Spleen (tissue), 11 donors: ENCODE measurements at regions not wholly inside any gene's neighbourhood (a gene's known extent, or its start where the extent isn't known, plus 50 kb on each side); places are given as distances from the start of the nearest gene placed in this dataset.
"Not testable (repeated sequence)": the region's sequence is repeated elsewhere in the genome, so short reads cannot be mapped to it uniquely, and the experiment has no call there.

ENCODE experiments used
- DNase-seq: peaks from one replicate; pipeline ENCODE4 v3.0.0-alpha.2; 2020
- H3K27ac ChIP-seq, 8 donors: fragments of 200-600 bp; sonication (generic) in 7 of 8; 1 replicate in 4 of 8; 2 replicates in 4 of 8; pipeline versions ENCODE4 v1.5.0 to v1.8.0; 2016 to 2021; ENCODE audit warnings: inconsistent platforms in 4 of 8, mild to moderate bottlenecking in 4 of 8, moderate library complexity in 1 of 8
- H3K27me3 ChIP-seq, 7 donors: fragments of 200-600 bp; sonication (generic) in 6 of 7; replicated peaks in 1 of 7; 1 replicate in 4 of 7; 2 replicates in 3 of 7; pipeline versions ENCODE4 v1.5.0 to v1.8.0; 2016 to 2021; ENCODE audit warnings: inconsistent platforms in 3 of 7, mild to moderate bottlenecking in 1 of 7
- H3K36me3 ChIP-seq, 6 donors: fragments of 200-600 bp; sonication (generic) in 5 of 6; 1 replicate in 4 of 6; 2 replicates in 2 of 6; pipeline versions ENCODE4 v1.5.0 to v1.8.0; 2016 to 2021; ENCODE audit warnings: inconsistent platforms in 2 of 6
- H3K4me1 ChIP-seq, 6 donors: fragments of 200-600 bp; sonication (generic) in 5 of 6; 1 replicate in 3 of 6; 2 replicates in 3 of 6; pipeline versions ENCODE4 v1.5.0 to v1.8.0; 2016 to 2021; ENCODE audit warnings: inconsistent platforms in 3 of 6
- H3K4me3 ChIP-seq, 8 donors: fragments of 200-600 bp; sonication (generic) in 7 of 8; 1 replicate in 4 of 8; 2 replicates in 4 of 8; pipeline versions ENCODE4 v1.5.0 to v1.8.0; 2016 to 2021; ENCODE audit warnings: inconsistent platforms in 4 of 8, mild to moderate bottlenecking in 4 of 8, moderate library complexity in 2 of 8
- H3K9me3 ChIP-seq, 8 donors: fragments of 200-600 bp; sonication (generic) in 7 of 8; 1 replicate in 4 of 8; 2 replicates in 4 of 8; pipeline versions ENCODE4 v1.5.0 to v1.8.0; 2016 to 2021; ENCODE audit warnings: inconsistent platforms in 4 of 8
- POLR2A ChIP-seq, 3 donors: fragments of 450-650 bp; IDR thresholded peaks; one replicate each; pipeline ENCODE4 v1.5.1; 2017; ENCODE audit warnings: antibody characterized with exemption in 3 of 3, mild to moderate bottlenecking in 1 of 3
- POLR2AphosphoS5 ChIP-seq, 3 donors: sonication (generic); formaldehyde crosslinking; IDR thresholded peaks; one replicate each; pipeline ENCODE4 v1.5.1; 2017; ENCODE audit warnings: antibody characterized with exemption in 3 of 3
- WGBS, 5 donors: extraction: QIAGEN DNeasy Blood & Tissue Kit in 3 of 5; methylation state at CpG; one replicate each; pipeline versions ENCODE4 v1.1.5 to v1.1.7; 2013 to 2018; 5-methylcytosine and 5-hydroxymethylcytosine counted together
- intact Hi-C: fragments of 100-400 bp; cut with DNase I; formaldehyde crosslinking; loops from one replicate; pipeline ENCODE4 v1.15.0; 2023; ENCODE audit warnings: low total_unique reads
- TF ChIP-seq, protein P1 (sequence below), 11 experiments: fragments of 200-600 bp in 7 of 11; fragments of 450-650 bp in 4 of 11; sonication (generic) in 4 of 11; IDR thresholded peaks in 8 of 11; conservative IDR thresholded peaks in 3 of 11; 1 replicate in 7 of 11; 2 replicates in 4 of 11; pipeline versions ENCODE4 v1.4.0 to v1.8.0; 2016 to 2021; ENCODE audit warnings: antibody characterized with exemption in 11 of 11, inconsistent platforms in 4 of 11, mild to moderate bottlenecking in 1 of 11
- donor health status: healthy with polysubstance abuse.
- donor health status: DM: no; HTN: no; CAD: no; lungs with moderate emphysema.
- donor health status: DM: no; HTN: no; CAD: no.
- donor health status: Bipolar disorder and iron deficiency.
- donor health status: healthy.
- donor health status: DM: no; HTN: no; CAD: no.
- donor health status: DM: yes; HTN: yes; CAD: no.

DNA sequence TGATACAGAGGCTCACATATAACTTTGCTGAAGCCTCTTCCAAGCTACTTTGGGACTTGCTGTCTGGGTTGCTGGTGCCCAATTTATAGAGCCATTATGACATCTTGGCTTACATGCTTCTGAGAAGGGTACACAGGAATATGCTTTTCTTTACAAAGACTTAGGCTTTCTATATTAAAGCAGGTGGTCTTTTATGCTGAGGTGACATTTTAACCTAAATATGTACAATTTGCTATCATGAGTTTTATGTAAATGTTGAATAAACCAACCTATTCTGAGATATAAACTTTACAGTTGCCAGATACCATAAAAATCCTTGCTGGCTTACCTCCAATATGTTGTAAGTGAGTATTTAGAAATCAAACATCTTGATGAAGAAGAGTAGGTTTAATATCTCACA lies 509.2 kb upstream of the CHD1 start:
- H3K27me3 ChIP-seq, result no peaks in the 10 kb centered on the region
- no peak overlapping the region for H3K27ac ChIP-seq
- H3K36me3 ChIP-seq, result no peaks in the 10 kb centered on the region
- no peak overlapping the region for H3K4me3 ChIP-seq
- TF ChIP-seq, protein P1, sequence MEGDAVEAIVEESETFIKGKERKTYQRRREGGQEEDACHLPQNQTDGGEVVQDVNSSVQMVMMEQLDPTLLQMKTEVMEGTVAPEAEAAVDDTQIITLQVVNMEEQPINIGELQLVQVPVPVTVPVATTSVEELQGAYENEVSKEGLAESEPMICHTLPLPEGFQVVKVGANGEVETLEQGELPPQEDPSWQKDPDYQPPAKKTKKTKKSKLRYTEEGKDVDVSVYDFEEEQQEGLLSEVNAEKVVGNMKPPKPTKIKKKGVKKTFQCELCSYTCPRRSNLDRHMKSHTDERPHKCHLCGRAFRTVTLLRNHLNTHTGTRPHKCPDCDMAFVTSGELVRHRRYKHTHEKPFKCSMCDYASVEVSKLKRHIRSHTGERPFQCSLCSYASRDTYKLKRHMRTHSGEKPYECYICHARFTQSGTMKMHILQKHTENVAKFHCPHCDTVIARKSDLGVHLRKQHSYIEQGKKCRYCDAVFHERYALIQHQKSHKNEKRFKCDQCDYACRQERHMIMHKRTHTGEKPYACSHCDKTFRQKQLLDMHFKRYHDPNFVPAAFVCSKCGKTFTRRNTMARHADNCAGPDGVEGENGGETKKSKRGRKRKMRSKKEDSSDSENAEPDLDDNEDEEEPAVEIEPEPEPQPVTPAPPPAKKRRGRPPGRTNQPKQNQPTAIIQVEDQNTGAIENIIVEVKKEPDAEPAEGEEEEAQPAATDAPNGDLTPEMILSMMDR (IDR thresholded peaks at IDR 0.05 in 8 of 11, conservative IDR thresholded peaks at IDR 0.05 in 3 of 11), result no peak
- TF ChIP-seq POLR2A (IDR thresholded peaks at IDR 0.05) (no peak), POLR2AphosphoS5 (IDR thresholded peaks at IDR 0.05) (no peak)
- no peak for DNase-seq
- H3K9me3 ChIP-seq, result no peaks in the 10 kb centered on the region
- H3K4me1 ChIP-seq, result no peaks in the 10 kb centered on the region
- intact Hi-C loops, result no loop called here

DNA sequence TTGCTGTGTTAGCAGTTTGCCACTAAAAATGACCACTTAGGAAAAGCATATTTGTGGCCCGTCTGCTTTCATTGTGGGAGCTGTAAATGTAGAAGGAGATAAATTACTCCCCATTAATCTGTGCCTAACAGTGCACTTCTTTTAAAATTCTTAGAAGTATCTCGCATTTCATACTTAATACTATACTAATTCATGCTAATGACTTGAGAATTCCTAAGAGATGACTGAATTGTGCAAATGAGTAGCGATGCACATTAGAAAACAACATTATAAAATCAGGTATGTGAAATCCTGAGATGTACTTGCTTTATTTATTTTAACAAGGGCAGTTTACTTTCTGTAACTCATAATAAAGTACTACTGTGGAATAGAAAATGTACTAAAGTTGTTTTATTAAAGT lies 494.6 kb upstream of the CHD1 start:
- intact Hi-C loops, H3K9me3 ChIP-seq, H3K36me3 ChIP-seq, H3K4me3 ChIP-seq, DNase-seq, H3K27ac ChIP-seq, H3K27me3 ChIP-seq, H3K4me1 ChIP-seq: not testable (repeated sequence)
- WGBS, 5 donors, result no CpG with 5 or more reads among the region's 3 CpGs

DNA sequence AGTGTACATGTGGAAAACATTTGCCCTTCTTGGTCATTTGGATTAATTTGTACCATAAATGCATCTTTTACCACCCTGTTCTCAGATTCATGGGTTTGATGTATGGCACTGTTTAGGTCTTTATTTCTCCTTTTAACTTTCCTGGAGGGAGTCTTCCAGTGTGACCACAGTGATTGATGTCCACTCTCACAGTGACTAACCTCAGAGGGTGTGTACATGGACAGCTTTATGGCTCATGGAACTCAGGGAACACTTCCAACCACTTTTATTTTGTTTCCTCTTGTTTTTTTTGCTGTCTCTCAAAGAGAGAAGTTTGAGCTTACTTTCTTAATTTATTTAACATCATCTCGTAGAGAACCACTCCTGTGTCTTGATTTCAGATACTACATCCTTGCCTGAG lies 489.8 kb upstream of the CHD1 start:
- H3K27me3 ChIP-seq, H3K4me3 ChIP-seq, H3K4me1 ChIP-seq, H3K9me3 ChIP-seq, intact Hi-C loops, H3K36me3 ChIP-seq, H3K27ac ChIP-seq, DNase-seq: not testable (repeated sequence)
- 60 to 76% (median 70%) methylated on average over 1 of the region's 1 CpG for WGBS, 5 donors

DNA sequence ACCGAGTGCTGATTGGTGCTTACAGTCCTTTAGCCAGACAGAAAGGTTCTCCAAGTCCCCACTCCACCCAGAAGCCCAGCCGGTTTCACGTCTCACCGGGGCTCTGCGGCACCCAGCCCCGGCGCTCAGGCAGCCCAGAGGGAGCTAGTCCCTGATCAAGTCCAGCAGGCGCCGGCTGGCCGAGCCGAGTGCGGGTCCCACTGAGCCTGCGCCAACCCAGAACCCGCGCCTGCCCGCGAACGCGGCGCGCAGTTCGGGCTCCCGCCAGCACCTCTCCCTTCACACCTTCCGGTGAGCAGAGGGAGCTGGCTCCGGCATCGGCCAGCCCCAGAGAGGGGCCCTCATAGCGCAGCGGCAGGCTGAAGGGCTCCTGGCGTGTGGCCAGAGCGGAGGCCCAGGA lies 481.6 kb upstream of the CHD1 start:
- H3K4me1 ChIP-seq, H3K4me3 ChIP-seq, H3K27ac ChIP-seq, H3K27me3 ChIP-seq, H3K36me3 ChIP-seq, H3K9me3 ChIP-seq, intact Hi-C loops: not testable (repeated sequence)
- DNase-seq, result peak; percentile 65
- 94 to 98% (median 96%) methylated on average over 14 to 23 of the region's 30 CpGs; no CpG with 5 or more reads in 1 of the 5 donors for WGBS, 5 donors

DNA sequence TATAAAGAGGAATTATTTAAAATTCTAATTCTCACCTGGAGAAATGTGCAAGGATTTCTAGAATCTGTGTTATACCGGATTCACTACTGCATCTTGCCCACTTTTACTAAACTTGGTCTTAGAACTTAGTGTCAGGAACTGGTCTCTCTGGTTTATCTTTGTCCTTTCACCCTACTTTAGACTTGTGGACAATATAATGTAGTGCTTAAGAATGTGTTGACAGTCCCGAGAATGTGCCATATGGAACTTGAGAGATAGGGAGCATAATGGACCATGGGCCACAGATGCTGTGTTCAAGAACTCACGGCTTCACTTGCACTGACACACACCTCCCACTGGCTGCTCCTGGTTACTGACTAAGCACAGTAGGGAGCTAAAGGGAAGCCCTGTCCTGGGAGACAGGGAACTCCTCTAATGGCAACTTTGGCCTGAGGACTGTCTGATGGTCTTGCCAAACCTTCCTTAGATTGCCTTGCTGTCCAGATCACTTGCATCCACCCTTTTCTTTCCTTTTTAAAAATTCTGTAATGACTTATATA lies 476.0 kb upstream of the CHD1 start:
- WGBS, 5 donors, result 86 to 96% (median 87%) methylated on average over 2 to 3 of the region's 3 CpGs
- DNase-seq, H3K27ac ChIP-seq, H3K9me3 ChIP-seq, intact Hi-C loops, H3K36me3 ChIP-seq, H3K4me3 ChIP-seq, H3K4me1 ChIP-seq, H3K27me3 ChIP-seq: not testable (repeated sequence)

DNA sequence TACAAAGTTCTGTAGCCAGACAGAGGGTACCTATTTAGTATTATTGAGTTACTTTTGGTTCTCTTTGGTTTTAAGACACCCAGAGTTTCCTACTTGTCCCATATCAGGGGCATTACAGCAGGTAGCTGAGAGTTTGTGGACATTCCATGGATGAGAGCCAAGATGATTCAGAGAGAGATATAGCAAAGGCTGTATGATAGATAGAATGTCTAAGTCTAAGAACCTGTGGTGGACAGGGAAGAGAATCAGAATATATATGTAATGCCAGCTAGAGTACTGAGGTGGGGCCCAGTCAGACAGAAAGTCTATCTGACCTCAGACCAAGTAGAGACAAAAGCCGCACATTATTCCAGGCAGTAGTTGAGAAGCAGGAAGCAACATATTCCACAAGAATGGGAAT lies 471.8 kb upstream of the CHD1 start:
- intact Hi-C loops, H3K9me3 ChIP-seq, H3K4me1 ChIP-seq, H3K27me3 ChIP-seq, H3K36me3 ChIP-seq, DNase-seq, H3K27ac ChIP-seq, H3K4me3 ChIP-seq: not testable (repeated sequence)
- 90 to 100% (median 91%) methylated on average over 1 of the region's 1 CpG for WGBS, 5 donors

DNA sequence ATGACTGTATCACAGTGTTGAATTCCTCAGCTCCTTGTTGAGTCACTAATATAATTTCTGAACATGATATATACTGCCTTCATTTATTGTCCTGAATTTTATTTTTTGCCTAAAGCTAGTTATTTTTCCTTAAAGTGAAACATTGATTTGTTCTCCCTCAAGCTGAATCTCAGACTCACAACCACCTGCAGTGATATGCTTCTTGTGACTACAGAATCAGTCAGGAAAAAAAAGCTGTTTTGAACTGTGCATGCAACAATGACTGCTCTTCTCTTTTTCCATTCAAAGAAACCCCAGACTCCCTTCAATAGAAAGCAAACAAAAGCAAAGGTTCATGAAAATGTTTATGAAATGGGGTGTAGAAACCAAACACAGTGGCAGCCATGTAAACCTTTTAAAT lies 470.2 kb upstream of the CHD1 start:
- no peak for DNase-seq
- no peak for TF ChIP-seq POLR2A (IDR thresholded peaks at IDR 0.05)
- TF ChIP-seq, protein P1 (IDR thresholded peaks at IDR 0.05 in 8 of 11, conservative IDR thresholded peaks at IDR 0.05 in 3 of 11), result no peak
- TF ChIP-seq POLR2AphosphoS5 (IDR thresholded peaks at IDR 0.05), result no peak
- intact Hi-C loops, result no loop called here

More for the DNA sequence above, 470.2 kb upstream of the CHD1 start:
- Histone ChIP-seq H3K4me1 (no peaks in the 10 kb centered on the region), H3K27me3 (no peaks in the 10 kb centered on the region), H3K27ac (no peak overlapping the region), H3K4me3 (no peak overlapping the region), H3K36me3 (no peaks in the 10 kb centered on the region), H3K9me3 (peaks cover 0 to 14% (median 8%) of the 10 kb centered on the region in 8 donors)
